ENCODE measurements at regions not wholly inside any gene's neighbourhood (a gene's known extent, or its start where the extent isn't known, plus 50 kb on each side); places are given as distances from the start of the nearest gene placed in this dataset.

DNA sequence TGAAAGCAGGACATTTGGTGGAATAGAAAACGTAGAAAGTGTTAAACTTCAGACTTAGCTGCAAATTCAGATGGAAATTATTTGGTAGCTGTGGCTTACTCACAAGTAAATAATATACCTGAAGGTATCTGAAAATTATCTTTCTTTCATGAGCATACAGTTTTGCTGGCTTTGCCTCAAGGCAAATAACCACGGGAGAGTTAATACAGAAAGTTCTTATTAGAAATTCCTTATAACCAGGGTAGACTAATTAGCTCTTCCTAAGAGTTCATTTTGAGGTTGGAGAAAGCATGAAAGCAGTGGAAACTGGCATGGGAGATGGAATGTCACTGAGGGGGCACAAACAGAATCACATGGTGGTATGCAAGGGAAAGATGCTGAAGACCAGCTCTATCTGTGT is 217.5 kb downstream of the CD83 start:
- no peak for DNase-seq

DNA sequence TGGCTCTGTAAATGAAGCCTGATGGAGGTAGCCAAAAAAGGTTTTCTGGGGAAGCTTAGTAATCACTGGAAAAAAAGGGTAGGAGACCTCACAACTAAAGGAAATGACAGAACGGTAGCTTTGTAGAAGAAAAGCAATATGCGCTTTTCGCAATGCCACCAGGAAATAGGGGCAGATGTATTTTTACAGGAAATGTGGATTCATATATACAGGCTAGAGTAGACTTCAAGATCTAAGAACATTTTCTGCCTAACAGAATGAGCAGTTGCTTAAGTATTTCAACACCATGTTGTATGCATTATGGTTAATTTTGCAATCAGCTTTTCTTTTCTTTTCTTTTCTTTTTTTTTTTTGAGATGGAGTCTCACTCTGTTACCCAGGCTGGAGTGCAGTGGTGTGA is 219.6 kb downstream of the CD83 start:
- DNase-seq: no peak

DNA sequence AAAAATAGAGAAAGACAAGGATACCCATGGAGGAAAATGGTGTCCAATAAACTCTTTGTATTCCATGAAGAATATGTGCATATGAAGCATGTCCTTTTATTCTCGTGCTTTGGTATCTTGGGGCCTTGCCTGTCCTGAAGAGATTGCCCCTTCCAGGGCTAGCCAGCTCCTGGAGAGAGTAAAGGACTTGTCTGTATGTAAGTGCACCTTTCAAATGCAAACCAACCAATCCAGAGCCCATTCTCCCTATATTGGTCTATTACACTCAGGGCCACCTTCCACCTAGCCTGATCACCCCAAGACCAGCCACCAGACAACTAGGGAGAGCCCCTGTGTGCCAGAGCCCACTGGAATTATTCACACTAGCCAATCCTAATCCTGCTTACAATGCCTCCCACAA is 221.6 kb downstream of the CD83 start:
- DNase-seq: no peak

DNA sequence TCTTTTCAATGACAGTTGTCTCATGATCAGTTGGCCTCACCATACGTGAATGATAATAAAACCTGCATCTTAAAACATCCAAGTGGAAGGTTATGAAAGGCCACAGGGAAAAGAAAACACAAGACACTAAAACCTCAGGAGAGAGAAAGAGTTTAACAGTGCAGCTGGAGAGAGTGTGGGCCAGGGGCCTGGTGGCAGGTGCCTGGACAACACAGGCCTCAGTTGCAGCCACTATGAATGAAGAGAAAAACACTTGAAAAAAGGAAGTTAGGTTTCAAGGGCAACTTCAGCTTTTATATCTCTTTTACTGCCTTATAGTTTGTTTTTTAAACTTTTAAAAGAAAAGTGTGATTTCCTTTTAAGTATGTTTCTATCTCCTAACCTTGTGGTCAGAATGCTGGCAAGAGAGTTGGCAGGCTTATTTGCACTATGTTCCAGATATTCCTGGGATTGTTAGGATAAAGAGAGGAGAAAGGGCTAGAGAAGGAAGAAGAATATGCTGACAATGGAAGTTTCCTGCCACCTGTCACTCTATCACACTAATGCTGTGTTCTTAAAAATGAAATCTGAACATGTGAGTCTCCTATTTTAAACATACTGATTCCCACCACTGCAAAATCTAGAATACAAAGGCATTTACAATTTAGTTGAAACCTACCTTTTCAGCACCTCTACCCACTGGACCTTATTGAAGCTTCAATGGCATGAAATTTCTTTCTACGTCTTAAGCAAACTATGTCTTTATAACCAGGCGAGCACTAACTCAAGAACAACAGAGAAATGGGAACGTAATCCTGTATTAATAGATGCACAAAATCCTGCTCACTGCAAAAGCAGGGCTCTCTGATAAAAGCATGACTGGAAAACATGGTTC is 222.4 kb downstream of the CD83 start:
- no peak for DNase-seq

DNA sequence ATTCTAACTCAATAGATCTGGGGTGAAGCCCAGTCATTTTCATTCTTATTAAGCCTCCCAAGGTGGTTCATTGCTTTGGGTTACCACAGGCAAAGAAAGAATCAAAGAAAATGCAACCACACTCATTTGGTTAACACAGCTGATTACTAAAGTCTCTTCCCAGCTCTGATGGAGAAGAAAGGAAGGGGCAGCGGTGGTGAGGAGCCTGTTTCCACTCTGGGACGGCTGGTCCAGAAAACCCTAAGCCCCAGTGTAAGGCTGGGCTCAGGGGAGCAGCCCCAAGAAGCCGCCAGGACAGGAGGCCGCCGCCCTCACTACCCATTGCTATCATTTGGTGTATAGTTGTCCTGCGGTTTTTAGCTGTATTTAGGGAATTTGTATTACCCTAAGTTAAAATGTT is 226.9 kb downstream of the CD83 start:
- DNase-seq: no peak

DNA sequence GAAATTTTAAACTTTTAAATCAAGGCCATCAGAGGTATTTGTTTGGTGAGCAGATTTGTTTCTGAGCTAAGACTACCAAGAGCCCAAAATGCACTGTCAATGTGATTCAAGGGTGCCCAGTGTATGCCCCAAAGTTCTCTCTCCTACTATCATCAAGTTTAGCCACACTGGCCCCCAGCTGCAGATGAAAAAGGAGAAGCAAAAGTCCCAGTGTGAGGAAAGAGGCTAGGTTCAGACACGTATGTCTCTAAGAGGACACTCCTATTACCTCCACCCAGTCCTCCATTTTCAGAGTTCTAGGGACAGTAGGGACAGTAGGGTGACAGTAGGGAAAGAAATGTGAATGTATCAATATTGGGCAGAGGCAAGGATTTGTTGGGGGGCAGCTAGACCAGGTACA is 230.8 kb downstream of the CD83 start:
- no peak for DNase-seq

DNA sequence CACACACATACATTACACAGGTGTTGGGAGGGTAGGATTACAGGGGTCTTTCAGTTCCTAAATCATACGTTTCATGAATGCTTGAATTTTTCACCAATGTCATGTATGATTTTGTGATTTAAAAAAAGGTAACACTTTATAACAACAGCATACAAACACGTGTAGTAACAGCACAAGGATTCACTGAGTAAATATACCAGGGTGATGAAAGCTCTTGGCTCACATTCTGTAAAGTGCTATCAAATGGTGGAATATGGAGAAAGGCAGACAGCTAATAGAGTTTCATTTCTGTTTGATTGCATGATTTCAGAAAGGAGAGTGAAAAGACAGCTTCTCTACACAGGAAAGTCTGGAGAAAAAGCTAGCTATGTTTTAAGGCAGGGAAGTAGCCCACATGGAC is 231.9 kb downstream of the CD83 start:
- DNase-seq: no peak

DNA sequence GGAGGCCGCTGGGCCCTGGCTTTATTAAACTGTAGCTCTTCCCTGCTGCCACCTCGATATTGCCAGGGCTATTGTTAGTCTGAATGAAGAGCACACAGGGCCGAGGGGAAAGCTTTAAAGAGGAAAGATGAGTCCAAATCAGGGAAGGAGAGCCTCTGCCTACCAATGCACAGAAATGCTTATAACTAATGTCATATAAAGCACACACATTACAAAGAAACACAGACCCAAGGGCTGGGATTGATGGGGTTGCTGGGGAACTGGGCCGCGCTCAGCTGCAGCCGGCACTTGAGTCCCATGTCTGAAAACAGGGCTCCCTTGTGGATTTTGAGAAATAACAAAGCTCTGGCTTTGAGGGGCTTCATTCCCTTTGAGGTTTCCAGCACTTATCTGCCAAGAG is 232.6 kb downstream of the CD83 start:
- no peak for DNase-seq

DNA sequence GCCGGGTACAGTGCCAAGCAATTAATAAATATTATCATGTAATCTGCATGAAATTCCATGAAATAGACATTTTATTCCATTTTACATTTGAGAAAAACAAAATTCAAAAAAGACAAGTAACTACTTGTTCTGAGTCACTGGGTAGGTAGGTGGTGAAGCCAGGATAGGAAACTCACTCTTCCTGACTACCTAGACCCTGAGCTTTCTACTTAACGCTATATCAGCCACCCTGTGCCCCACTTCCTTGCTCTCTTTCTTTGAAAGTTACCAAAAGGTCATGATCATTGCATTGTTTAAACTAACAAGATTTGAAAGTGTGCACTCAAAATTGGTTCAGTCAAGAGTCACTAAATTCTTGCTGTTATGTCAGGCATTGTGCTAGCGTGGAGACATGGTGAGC is 235.7 kb downstream of the CD83 start:
- DNase-seq: no peak

DNA sequence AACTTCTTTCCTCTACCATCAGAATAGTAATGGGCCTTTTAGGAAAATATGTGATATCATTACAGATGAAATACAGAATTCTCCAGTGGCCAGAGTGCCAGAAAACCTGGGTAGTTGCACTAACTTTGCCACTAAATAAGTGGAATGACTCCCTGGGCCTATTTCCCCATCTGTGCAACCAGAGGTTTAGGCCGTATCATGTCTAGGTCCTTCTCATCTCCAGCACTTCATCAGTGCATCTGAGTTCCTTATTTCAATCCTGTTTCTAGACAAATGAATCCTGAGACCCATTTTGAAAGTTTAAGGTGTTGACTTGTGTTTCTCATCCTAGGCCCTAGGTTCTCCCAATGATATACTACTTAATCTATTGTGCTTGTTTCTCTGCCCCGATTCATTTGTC is 236.2 kb downstream of the CD83 start:
- no peak for DNase-seq

DNA sequence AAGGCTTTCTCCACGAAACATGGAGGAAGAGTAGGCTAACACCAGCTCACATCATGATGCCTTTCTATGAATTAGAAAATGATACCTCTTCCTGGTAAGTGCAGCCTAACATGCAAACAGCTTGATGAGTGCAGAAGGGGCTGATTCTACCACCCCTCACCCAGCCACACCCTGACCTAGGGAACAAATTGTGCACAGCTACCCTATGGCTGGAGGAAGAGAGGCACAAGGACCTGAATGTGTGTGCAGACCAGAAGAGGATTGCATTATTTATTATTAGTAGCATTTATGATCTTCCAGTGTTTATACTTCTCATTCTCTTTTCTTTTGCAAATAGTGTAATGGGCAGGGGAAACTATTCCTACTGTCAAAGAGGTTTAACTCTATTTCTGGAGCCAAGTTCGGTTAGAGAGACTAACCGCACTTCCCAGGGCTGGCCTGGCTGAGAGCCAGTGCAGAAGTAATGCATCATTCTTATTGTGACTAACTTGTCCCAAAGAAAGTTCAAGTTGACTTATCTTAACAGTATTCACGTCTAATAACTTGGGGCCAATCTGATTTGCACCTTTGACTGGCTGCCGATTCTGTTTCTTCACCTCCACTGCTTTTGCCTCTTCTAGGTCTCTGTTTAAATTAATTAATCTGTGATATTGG is 237.5 kb downstream of the CD83 start:
- DNase-seq: no peak

DNA sequence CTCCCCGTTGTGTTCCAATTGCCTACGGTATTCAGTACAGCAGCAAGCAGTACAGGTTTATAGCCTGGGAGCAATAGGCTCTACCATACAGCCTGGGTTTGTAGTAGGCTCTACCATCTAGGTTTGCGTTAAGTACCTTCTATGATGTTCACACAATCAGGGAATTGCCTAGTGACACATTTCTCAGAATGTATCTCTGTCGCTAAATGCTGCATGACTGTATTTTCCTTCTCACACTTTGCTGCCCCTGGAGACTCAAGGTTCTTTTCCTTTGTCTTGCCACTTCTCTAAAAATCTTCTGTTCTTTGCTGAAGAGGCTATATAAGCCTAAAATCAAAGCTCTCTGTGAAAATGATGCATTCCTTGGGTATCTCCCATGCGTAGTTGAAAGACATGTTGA is 241.9 kb downstream of the CD83 start:
- DNase-seq: no peak

DNA sequence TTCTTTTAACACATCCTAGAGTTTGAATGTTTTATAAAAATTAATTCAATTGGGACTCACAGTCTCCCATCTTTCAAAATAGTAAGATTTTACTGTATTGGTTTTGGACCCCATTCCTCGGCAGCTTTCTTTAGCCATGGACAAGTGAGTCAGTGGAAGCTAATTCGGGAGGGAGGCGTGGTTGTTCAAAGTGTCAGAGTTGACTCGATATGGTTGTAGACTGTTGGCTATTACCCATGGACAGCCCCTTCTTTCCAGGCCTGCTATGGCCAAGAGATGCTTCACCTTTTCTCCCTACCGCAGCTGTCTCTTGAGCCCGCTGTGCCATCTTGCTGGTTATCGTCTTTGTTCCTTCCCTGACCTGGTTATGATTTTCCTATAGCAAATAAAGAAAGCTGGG is 243.0 kb downstream of the CD83 start:
- no peak for DNase-seq

DNA sequence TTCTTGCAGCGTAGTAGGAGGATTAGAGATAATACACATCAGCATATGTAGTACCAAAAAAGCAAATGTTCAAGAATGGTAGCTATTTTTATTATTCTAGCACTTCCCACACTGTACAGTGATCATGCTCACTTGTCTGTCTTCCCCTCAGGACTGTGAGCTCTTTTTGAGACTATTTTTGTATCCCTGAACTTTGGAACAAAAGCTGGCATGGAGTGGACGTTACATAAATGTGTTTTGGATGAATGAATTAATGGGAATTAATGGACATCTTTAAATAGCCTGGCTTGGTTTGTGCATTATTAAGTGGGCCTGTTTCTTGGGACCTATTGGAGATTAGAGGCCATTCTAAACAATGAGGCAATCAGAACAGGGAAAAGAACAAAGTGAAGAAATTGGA is 243.7 kb downstream of the CD83 start:
- no peak for DNase-seq

DNA sequence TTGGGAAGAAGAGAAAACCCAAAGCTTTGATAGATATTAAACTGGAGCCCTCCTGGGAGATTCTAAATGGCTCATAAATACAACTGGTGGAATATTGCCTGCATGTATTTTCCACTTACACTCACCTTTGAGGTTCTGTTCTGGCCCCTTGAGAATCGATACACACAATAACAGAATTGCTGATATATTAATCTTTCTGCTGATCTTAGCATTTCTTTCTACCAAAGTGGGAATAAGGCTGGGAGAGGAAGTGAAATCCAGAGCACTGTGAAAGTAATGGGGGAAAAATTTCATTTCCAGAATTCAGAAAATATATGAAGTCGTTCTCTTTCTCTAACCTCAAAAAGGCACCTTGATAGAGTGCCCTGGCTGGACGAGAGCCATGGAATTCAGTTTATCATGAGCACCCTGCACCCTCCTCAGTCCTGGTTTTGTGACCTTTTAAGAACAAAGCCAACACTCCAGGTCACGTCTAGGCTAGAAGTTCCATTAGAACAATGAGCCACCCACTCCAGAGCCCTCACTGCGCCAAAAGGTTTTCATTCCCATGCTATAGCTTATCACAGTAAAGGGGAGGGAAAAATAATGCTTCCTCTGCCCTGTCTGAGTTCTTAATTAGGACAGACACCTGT is 244.5 kb downstream of the CD83 start:
- DNase-seq: no peak

DNA sequence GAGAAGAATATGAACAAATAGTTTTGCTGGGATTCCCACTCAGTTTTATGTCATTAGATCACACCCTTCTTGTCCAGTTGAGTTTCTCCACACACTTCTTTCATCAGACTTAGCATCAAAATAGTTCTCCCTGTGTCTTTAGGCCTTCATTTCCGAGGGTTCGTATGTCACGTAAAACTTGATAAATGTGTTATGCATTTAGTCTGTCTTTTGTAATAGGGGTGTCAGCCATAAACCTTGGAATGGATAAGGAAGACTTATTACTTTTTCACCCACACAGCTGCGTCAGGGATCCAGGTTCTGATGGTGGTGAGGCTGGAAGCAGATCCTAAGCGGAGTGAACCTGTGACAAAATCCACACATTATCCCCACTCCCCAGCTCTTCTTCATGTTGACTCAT is 246.8 kb downstream of the CD83 start:
- no peak for DNase-seq

DNA sequence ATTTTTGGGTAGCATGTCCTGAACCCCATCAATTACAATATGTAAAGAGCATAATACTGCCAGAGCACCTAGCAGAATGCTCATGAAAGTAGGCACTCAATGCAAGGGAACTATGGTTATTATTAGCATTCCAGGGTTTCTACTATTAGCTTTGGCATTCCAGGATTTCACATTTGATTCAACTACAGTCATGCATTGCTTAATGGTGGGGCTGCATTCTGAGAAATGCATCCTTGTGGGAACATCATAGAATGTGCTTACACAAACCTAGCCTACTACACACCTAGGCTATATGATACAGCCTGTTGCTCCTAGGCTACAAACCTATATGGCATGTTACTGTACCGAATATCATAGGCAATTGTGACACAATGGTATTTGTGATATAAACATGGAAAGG is 247.8 kb downstream of the CD83 start:
- no peak for DNase-seq

DNA sequence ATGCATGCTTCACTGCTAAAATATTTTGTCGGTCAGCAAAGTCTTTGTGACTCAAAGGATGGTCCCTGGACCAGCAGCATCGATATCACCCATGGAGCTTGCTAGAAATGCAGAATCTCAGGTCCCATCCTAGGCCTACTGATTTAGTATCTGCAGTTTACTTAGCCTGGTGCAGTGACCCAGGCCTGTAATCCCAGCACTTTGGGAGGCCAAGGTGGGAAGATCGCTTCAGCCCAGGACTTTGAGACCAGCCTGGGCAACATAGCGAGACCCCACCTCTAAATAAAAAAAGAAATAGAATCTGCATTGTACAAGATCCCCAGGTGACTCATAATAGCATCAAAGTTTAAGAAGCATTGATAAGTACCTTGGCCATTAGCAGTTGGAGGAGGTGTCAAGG is 248.7 kb downstream of the CD83 start:
- no peak for DNase-seq

DNA sequence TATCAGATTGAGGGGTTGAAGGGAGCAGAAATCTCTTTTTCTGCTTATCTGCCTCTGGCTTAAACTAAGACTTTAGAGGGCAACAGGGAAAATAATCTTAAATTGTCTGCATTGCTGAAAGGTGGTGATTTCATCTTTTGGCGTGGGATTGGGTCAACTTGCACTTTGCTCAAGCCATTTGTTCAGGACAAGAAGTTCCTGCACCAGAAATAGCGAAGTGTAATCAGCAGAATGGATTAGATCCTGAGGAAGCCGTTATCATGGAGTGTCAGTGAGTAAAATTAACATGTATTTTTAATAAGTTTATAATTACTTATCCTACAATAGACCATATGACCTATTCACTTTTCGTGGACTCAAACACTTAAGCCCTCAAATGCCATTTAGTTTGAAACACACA is 249.3 kb downstream of the CD83 start:
- no peak for DNase-seq

DNA sequence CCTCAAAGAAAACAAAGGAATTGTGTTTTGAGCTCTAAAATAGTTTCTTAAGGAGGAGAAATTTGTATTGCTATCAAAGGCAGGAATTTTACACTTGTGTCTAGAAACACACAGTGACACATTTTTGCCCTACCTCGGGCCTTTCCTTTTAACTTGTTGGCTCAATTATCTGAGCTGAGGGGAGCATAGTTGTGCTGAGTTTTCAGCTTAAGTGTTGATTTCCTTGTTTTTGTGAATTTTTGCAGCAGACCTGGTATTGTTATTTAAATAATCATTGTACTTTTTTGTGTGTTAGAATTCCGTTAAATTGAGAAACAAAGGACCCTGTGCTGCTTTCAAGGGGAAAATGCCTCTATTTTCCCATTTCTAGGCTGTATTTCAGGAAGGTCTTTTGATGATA is 249.7 kb downstream of the CD83 start:
- DNase-seq: no peak

DNA sequence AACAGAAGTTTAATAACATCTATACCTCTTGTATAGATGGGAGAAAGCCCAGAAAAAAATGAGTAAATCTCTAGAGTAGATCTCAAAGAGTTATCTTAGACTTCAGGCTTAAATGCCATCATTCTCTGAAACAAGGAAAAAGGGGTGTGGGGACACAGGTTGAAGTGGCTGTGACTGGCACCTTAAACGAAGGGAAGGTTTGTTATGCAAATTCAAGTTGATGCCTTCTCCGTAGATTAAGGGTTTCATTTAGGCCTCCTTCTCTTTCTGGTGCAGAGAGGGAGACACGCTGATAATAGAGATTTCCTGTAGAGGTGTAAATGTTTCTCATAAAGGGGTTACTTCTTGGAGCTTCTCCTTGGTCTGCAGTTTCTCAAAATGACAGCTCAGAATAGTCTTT is 252.1 kb downstream of the CD83 start:
- DNase-seq: no peak

DNA sequence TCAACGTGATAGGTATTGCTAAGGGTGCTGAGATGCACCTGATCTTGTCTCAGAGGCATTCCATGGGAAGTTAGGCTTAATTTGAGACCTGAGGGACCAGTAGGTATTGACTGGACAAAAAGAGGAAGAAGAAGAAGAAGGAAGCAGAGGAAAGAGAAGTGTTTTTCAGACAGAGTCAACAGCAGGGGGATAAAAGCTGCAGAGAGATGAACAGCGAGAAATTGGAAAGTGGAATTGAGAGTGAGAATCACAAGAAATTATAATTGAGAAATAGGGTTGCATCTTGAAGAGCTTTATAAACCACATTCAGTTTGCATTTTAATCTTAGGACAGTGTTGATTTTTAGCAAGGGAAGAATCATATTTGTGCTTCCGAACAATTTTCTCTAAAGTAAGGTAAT is 254.0 kb downstream of the CD83 start:
- DNase-seq: no peak

DNA sequence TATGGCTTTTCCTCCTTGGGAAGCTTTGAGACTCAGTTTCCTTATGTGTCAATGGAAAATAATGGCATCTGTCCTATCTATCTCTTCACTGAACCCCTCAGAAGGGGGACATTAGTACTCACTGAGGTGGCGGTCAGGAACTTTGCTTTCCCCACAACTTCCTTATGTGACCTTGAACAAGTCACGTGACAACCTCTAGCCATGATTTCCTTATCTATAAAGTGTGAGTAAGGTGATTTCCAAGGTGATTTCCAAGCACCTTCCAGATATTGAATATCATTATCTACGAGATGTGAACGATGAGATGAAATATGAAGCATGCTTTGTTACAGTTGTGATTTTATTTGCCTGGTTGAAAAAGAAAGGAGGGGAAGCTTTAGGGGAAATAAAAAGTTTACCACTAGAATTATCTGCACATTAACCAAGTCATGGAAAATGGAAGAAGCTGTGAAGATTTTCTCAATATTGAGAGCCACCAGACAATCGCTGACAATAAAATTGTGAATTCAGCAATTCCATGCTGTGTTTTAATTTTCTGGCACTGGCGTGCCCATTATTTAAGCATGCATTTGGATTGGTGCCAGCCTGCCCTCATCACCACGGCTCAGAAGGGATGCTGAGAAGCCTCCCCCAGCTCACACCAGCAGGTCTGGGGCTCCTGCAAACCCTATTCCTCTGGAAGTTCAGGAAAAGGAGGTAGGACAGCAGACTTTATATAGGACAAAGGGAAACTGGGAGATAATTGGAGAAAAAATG is 255.3 kb downstream of the CD83 start:
- no peak for DNase-seq
